Loucy (cell line): ENCODE measurements at regions not wholly inside any gene's neighbourhood (a gene's known extent, or its start where the extent isn't known, plus 50 kb on each side); places are given as distances from the start of the nearest gene placed in this dataset.

Experiments
- H2AFZ ChIP-seq: fragments of 200-600 bp; sonication (generic); 2 replicates; pipeline ENCODE4 v1.6.0; 2016; ENCODE audit warnings: antibody characterized with exemption, mild to moderate bottlenecking, low read length, moderate library complexity
- H3F3A ChIP-seq: fragments of 200-600 bp; 2 replicates; pipeline ENCODE4 v1.6.0; 2016; ENCODE audit warnings: antibody characterized with exemption, low read depth, mild to moderate bottlenecking
- H3K27me3 ChIP-seq: fragments of 200-600 bp; sonication (generic); 2 replicates; pipeline ENCODE4 v1.6.1; 2014; ENCODE audit warnings: low read length, mild to moderate bottlenecking; ENCODE audit not compliant: insufficient read depth, poor library complexity, severe bottlenecking
- H3K36me3 ChIP-seq: fragments of 200-600 bp; sonication (generic); 2 replicates; pipeline ENCODE4 v1.6.1; 2016; ENCODE audit warnings: low read length; ENCODE audit not compliant: insufficient read depth
- H3K4me1 ChIP-seq: fragments of 200-600 bp; sonication (generic); 2 replicates; pipeline ENCODE4 v1.5.1; 2014; ENCODE audit warnings: low read length, mild to moderate bottlenecking; ENCODE audit not compliant: insufficient read depth, poor library complexity, severe bottlenecking
- H3K4me2 ChIP-seq: fragments of 200-600 bp; sonication (generic); 2 replicates; pipeline ENCODE4 v1.6.0; 2014; ENCODE audit warnings: antibody characterized with exemption, low read length, low read depth, mild to moderate bottlenecking; ENCODE audit not compliant: poor library complexity, severe bottlenecking
- H3K4me3 ChIP-seq: fragments of 200-600 bp; sonication (generic); 2 replicates; pipeline ENCODE4 v1.5.1; 2014; ENCODE audit warnings: low read length, mild to moderate bottlenecking, mixed read lengths; ENCODE audit not compliant: poor library complexity, severe bottlenecking
- H3K79me2 ChIP-seq: fragments of 200-600 bp; sonication (generic); 2 replicates; pipeline ENCODE4 v1.6.1; 2014; ENCODE audit warnings: low read length; ENCODE audit not compliant: insufficient read depth
- H3K9ac ChIP-seq: fragments of 200-600 bp; sonication (generic); 2 replicates; pipeline ENCODE4 v1.6.0; 2014; ENCODE audit warnings: mild to moderate bottlenecking, low read depth, low read length, moderate library complexity; ENCODE audit not compliant: poor library complexity, severe bottlenecking
- H3K9me2 ChIP-seq: fragments of 200-600 bp; sonication (generic); replicated peaks from 2 replicates; pipeline ENCODE4 v1.6.1; 2016; ENCODE audit warnings: low read depth, low read length, mixed read lengths
- H3K9me3 ChIP-seq: fragments of 200-600 bp; sonication (generic); 2 replicates; pipeline ENCODE4 v1.6.1; 2014; ENCODE audit warnings: mild to moderate bottlenecking, antibody characterized with exemption, low read length, low read depth; ENCODE audit not compliant: insufficient read depth
- H4K20me1 ChIP-seq: fragments of 200-600 bp; sonication (generic); 2 replicates; pipeline ENCODE4 v1.6.0; 2014; ENCODE audit warnings: antibody characterized with exemption, low read length, mild to moderate bottlenecking; ENCODE audit not compliant: insufficient read depth, poor library complexity, severe bottlenecking
- EZH2phosphoT487 ChIP-seq: fragments of 200-600 bp; IDR thresholded peaks from 2 replicates; pipeline ENCODE4 v1.6.1; 2018; ENCODE audit warnings: antibody characterized with exemption, mild to moderate bottlenecking, moderate library complexity, borderline replicate concordance
- TF ChIP-seq, protein P1 (sequence below): fragments of 200-600 bp; sonication (generic); conservative IDR thresholded peaks from 2 replicates; pipeline ENCODE4 v1.5.1; 2014; ENCODE audit warnings: mild to moderate bottlenecking, antibody characterized with exemption, low read length

DNA sequence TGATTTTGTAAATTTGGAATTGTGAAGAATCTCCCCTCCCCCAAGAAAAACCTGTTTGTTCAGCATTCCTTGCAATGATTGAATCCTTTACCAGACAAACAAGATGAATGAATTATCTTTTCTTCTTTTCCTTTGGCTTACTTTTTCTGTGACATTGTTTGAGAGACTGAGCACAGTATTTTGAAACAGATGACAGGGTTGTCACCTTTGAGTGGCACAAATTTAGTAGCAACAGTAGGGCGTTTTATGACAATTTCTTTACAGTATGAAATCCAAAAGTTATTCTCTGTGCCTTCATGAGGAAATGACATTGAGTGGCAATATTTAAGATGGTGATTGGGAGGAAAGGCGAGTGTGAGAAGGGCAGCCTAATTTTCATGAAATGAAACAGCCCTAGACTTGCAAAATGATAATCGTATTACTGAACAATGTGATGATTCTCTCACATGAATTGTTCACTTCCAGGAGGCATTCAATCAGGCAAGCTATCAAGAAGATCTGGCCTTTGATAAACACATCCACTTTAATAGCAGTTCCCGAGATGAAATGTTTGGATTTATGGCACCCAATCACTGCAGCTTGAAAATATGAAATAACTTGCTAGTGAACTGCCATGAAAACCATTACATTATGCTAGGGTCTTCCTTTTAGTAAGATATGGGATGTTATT lies 68.6 kb upstream of the SCEL start:
- Histone ChIP-seq H3F3A (no peaks in the 10 kb centered on the region), H3K27me3 (no peaks in the 10 kb centered on the region), H3K4me1 (no peaks in the 10 kb centered on the region), H3K4me3 (no peak overlapping the region), H3K9ac (no peak overlapping the region), H3K36me3 (no peaks in the 10 kb centered on the region), H3K79me2 (no peaks in the 10 kb centered on the region), H3K4me2 (no peak overlapping the region), H4K20me1 (no peaks in the 10 kb centered on the region), H2AFZ (no peak overlapping the region), H3K9me3 (no peaks in the 10 kb centered on the region), H3K9me2 (no peaks in the 10 kb centered on the region)
- TF ChIP-seq, protein P1, sequence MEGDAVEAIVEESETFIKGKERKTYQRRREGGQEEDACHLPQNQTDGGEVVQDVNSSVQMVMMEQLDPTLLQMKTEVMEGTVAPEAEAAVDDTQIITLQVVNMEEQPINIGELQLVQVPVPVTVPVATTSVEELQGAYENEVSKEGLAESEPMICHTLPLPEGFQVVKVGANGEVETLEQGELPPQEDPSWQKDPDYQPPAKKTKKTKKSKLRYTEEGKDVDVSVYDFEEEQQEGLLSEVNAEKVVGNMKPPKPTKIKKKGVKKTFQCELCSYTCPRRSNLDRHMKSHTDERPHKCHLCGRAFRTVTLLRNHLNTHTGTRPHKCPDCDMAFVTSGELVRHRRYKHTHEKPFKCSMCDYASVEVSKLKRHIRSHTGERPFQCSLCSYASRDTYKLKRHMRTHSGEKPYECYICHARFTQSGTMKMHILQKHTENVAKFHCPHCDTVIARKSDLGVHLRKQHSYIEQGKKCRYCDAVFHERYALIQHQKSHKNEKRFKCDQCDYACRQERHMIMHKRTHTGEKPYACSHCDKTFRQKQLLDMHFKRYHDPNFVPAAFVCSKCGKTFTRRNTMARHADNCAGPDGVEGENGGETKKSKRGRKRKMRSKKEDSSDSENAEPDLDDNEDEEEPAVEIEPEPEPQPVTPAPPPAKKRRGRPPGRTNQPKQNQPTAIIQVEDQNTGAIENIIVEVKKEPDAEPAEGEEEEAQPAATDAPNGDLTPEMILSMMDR, result no peak
- no peak for TF ChIP-seq EZH2phosphoT487

DNA sequence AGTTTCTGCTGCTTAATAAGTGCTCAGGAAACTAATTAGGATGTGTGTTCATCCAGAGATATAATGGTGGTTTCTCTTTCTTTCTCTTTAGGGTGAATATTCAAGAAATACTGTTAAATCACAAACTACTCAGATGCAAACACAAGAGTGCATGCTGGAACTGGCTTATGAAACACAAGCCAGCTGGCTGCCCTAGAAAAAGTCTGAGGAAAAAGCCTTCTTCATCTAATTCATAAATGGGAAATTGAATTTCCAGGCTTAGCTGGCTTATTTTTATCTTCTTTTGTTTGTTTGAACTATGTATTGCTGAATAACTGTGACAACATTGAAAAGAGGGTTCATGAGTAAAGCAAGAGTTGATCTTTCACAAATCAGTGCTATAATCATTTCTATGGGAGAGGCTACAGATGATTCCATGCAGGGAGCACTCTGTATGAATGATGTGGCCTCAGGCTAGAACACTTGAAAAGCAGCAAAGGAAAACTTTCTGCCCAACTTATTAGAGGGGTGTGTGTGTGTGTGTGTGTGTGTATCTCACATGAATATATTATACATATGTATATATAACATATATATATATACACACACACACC lies 69.8 kb upstream of the SCEL start:
- H3K79me2 ChIP-seq, result no peaks in the 10 kb centered on the region
- H4K20me1 ChIP-seq, result no peaks in the 10 kb centered on the region
- H3K27me3 ChIP-seq, result no peaks in the 10 kb centered on the region
- H2AFZ ChIP-seq, result no peak overlapping the region
- H3K4me3 ChIP-seq, result no peak overlapping the region
- H3K4me1 ChIP-seq, result no peaks in the 10 kb centered on the region
- no peaks in the 10 kb centered on the region for H3F3A ChIP-seq
- no peaks in the 10 kb centered on the region for H3K36me3 ChIP-seq
- TF ChIP-seq, protein P1, result no peak
- no peak for TF ChIP-seq EZH2phosphoT487
- no peak overlapping the region for H3K4me2 ChIP-seq
- no peaks in the 10 kb centered on the region for H3K9me2 ChIP-seq
- H3K9me3 ChIP-seq, result no peaks in the 10 kb centered on the region
- no peak overlapping the region for H3K9ac ChIP-seq

DNA sequence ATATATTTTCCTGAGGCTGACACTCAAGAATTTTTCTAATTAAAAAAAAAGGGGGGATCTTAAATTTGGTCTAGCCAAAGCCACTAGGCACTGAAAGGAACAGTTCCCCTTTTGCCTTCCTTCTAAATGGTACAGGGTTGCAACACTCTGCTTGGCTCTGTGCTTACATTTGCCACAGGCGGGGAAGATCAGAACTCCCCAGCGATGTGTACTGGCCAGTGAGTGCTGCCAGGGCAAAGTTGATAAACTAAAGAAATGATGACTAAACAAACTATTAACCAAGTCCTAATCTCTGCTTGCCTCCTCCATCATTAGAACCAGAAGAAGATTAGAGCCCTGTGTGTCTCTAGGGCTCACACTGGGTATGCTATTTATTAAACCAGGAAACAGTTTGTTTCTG lies 75.3 kb upstream of the SCEL start:
- Histone ChIP-seq H3K79me2 (no peaks in the 10 kb centered on the region), H3K4me1 (no peaks in the 10 kb centered on the region), H3K9me2 (no peaks in the 10 kb centered on the region), H3K27me3 (no peaks in the 10 kb centered on the region), H3K4me2 (no peak overlapping the region), H3F3A (no peaks in the 10 kb centered on the region), H3K9ac (no peak overlapping the region), H3K4me3 (no peak overlapping the region), H3K9me3 (no peaks in the 10 kb centered on the region), H4K20me1 (no peaks in the 10 kb centered on the region), H2AFZ (no peak overlapping the region), H3K36me3 (no peaks in the 10 kb centered on the region)
- TF ChIP-seq, protein P1, result no peak
- no peak for TF ChIP-seq EZH2phosphoT487
